ENCODE measurements at regions not wholly inside any gene's neighbourhood (a gene's known extent, or its start where the extent isn't known, plus 50 kb on each side); places are given as distances from the start of the nearest gene placed in this dataset.

- FAIRE-seq (no peak), DNase-seq (ENCODE audit: insufficient read length, low spot score) (no peak)
- TF ChIP-seq POLR2A (IDR thresholded peaks at IDR 0.05; ENCODE audit: low read depth, low read length) = no peak
These were observed 107.1 kb upstream of the BACH2 start for GRCh38 chr6:90403489-90404381.

- DNase-seq (ENCODE audit: insufficient read length, low spot score) (no peak), FAIRE-seq (no peak)
- TF ChIP-seq POLR2A (IDR thresholded peaks at IDR 0.05; ENCODE audit: low read depth, low read length) = no peak
These were observed 106.2 kb upstream of the BACH2 start for GRCh38 chr6:90402831-90403192.

GRCh38 chr6:90401933-90402830 is 105.5 kb upstream of the BACH2 start:
- no peak for FAIRE-seq
- DNase-seq (ENCODE audit: insufficient read length, low spot score) = no peak
- TF ChIP-seq POLR2A (IDR thresholded peaks at IDR 0.05; ENCODE audit: low read depth, low read length) = no peak

- TF ChIP-seq POLR2A (IDR thresholded peaks at IDR 0.05; ENCODE audit: low read depth, low read length) = no peak
- DNase-seq (ENCODE audit: insufficient read length, low spot score) = no peak
- FAIRE-seq = no peak
These were observed 103.3 kb upstream of the BACH2 start for GRCh38 chr6:90399970-90400369.

- no peak for TF ChIP-seq POLR2A (IDR thresholded peaks at IDR 0.05; ENCODE audit: low read depth, low read length)
- FAIRE-seq = no peak
- no peak for DNase-seq (ENCODE audit: insufficient read length, low spot score)
These were observed 101.5 kb upstream of the BACH2 start for GRCh38 chr6:90397929-90398674.

GRCh38 chr6:90397047-90397446 is 100.4 kb upstream of the BACH2 start:
- no peak for DNase-seq (ENCODE audit: insufficient read length, low spot score)
- TF ChIP-seq POLR2A (IDR thresholded peaks at IDR 0.05; ENCODE audit: low read depth, low read length) = no peak
- no peak for FAIRE-seq

- no peak for TF ChIP-seq POLR2A (IDR thresholded peaks at IDR 0.05; ENCODE audit: low read depth, low read length)
- DNase-seq (ENCODE audit: insufficient read length, low spot score) (no peak), FAIRE-seq (no peak)
These were observed 96.7 kb upstream of the BACH2 start for GRCh38 chr6:90393232-90393884.

GRCh38 chr6:90390379-90390778 is 93.7 kb upstream of the BACH2 start:
- FAIRE-seq = no peak
- TF ChIP-seq POLR2A (IDR thresholded peaks at IDR 0.05; ENCODE audit: low read depth, low read length) = no peak
- no peak for DNase-seq (ENCODE audit: insufficient read length, low spot score)

- TF ChIP-seq POLR2A (IDR thresholded peaks at IDR 0.05; ENCODE audit: low read depth, low read length) = no peak
- no peak for FAIRE-seq
- DNase-seq (ENCODE audit: insufficient read length, low spot score) = no peak
These were observed 91.8 kb upstream of the BACH2 start for GRCh38 chr6:90388395-90388794.

GRCh38 chr6:90387826-90388225 is 91.2 kb upstream of the BACH2 start:
- no peak for FAIRE-seq
- TF ChIP-seq POLR2A (IDR thresholded peaks at IDR 0.05; ENCODE audit: low read depth, low read length) = no peak
- DNase-seq (ENCODE audit: insufficient read length, low spot score) = no peak

GRCh38 chr6:90387383-90387775 is 90.7 kb upstream of the BACH2 start:
- DNase-seq (ENCODE audit: insufficient read length, low spot score) = no peak
- no peak for TF ChIP-seq POLR2A (IDR thresholded peaks at IDR 0.05; ENCODE audit: low read depth, low read length)
- FAIRE-seq = no peak

GRCh38 chr6:90386399-90387382 is 90.0 kb upstream of the BACH2 start:
- TF ChIP-seq POLR2A (IDR thresholded peaks at IDR 0.05; ENCODE audit: low read depth, low read length) = no peak
- FAIRE-seq (no peak), DNase-seq (ENCODE audit: insufficient read length, low spot score) (no peak)

All from H54 (cell line).